ENCODE measurements at regions not wholly inside any gene's neighbourhood (a gene's known extent, or its start where the extent isn't known, plus 50 kb on each side); places are given as distances from the start of the nearest gene placed in this dataset.

DNA sequence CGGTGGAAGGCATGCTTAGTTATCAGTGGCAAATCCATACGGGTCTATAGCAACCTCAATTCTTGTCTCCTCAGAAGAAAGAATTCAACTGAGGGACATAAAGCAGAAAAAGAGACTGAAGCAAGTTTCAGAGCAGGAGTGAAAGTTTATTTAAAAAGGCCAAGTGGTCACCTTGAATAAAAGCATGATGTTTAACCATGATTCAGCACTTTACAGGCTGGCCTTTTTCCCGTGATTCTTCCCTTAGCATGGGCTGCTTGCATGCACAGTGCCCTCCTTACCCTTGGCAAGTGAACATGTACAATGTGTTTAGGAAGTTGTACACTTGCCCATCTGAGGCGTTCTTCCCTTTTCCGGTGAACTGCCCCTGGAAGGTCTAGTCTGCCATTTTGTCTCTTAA is 225.3 kb downstream of the ATP23 start:
- Histone ChIP-seq H2AFZ (ENCODE audit: low read depth) (no peak overlapping the region), H3K79me2 (ENCODE audit: insufficient read depth) (no peaks in the 10 kb centered on the region), H3K27me3 (ENCODE audit: insufficient read depth) (peaks cover 8% of the 10 kb centered on the region; the same call in 1 of the 2 replicates), H3K36me3 (replicated peaks in 1 of 2; ENCODE audit: control insufficient read depth in 1 of 2, insufficient read depth in 2 of 2, low read length in 1 of 2) (no peaks in the 10 kb centered on the region), H3K9me2 (no peaks in the 10 kb centered on the region), H3K9me3 (no peaks in the 10 kb centered on the region), H4K20me1 (ENCODE audit: insufficient read depth) (no peaks in the 10 kb centered on the region), H3K27ac (ENCODE audit: low read depth in 2 of 2, low read length in 1 of 2) (no peak overlapping the region), H3K4me2 (no peak overlapping the region), H3K4me3 (ENCODE audit: low read depth in 2 of 2, low read length in 1 of 2) (no peak overlapping the region), H3F3A (replicated peaks; ENCODE audit: insufficient read depth) (no peaks in the 10 kb centered on the region), H3K4me1 (ENCODE audit: control insufficient read depth in 1 of 2, insufficient read depth in 2 of 2, low read depth in 1 of 2, low read length in 1 of 2) (no peaks in the 10 kb centered on the region), H3K9ac (no peak overlapping the region)
- no peak for DNase-seq
- no peak for TF ChIP-seq MEF2A (IDR thresholded peaks at IDR 0.05; ENCODE audit: borderline replicate concordance, low read depth)
- 11% methylated on average over 5 of the region's 5 CpGs for WGBS (ENCODE audit: low lambda C conversion rate)
- ChIA-PET CTCF (no interaction called here), POLR2A (no interaction called here)

DNA sequence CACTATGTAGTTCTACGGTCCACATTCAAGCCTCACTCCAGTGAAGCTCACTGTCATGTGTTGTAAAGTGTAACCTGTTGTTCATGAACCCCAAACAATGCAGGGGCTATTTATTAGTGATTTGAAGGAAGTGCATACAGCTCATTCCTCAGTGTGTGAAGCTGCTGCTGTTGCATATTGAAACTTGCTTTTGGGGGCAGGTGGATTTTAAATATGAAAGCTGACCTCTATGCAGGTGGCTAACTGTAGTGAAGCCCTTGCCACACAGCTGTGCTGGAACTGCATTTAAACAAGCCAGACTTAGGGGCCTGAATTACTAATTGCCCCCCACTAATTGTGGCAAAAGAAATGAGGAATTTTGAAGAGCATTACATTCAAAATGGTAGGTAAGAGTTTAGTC is 226.3 kb downstream of the ATP23 start:
- H3K27me3 ChIP-seq (ENCODE audit: insufficient read depth), result peaks cover 8% of the 10 kb centered on the region; the same call in 1 of the 2 replicates
- ChIA-PET CTCF (interaction anchor here (1.2 kb wide), 1 partner anchor 8 kb away, joined by 5 read pairs; no protein-coding TSS in a partner anchor), POLR2A (no interaction called here)
- no peaks in the 10 kb centered on the region for H4K20me1 ChIP-seq (ENCODE audit: insufficient read depth)
- WGBS (ENCODE audit: low lambda C conversion rate), result 0% methylated on average over 1 of the region's 1 CpG
- H3K9me3 ChIP-seq, result no peaks in the 10 kb centered on the region
- H3K4me3 ChIP-seq (ENCODE audit: low read depth in 2 of 2, low read length in 1 of 2), result no peak overlapping the region
- H2AFZ ChIP-seq (ENCODE audit: low read depth), result no peak overlapping the region
- H3K79me2 ChIP-seq (ENCODE audit: insufficient read depth), result no peaks in the 10 kb centered on the region
- no peak overlapping the region for H3K9ac ChIP-seq
- H3K4me2 ChIP-seq, result no peak overlapping the region
- no peaks in the 10 kb centered on the region for H3K4me1 ChIP-seq (ENCODE audit: control insufficient read depth in 1 of 2, insufficient read depth in 2 of 2, low read depth in 1 of 2, low read length in 1 of 2)
- no peaks in the 10 kb centered on the region for H3K9me2 ChIP-seq
- no peaks in the 10 kb centered on the region for H3K36me3 ChIP-seq (replicated peaks in 1 of 2; ENCODE audit: control insufficient read depth in 1 of 2, insufficient read depth in 2 of 2, low read length in 1 of 2)
- TF ChIP-seq, protein P1, sequence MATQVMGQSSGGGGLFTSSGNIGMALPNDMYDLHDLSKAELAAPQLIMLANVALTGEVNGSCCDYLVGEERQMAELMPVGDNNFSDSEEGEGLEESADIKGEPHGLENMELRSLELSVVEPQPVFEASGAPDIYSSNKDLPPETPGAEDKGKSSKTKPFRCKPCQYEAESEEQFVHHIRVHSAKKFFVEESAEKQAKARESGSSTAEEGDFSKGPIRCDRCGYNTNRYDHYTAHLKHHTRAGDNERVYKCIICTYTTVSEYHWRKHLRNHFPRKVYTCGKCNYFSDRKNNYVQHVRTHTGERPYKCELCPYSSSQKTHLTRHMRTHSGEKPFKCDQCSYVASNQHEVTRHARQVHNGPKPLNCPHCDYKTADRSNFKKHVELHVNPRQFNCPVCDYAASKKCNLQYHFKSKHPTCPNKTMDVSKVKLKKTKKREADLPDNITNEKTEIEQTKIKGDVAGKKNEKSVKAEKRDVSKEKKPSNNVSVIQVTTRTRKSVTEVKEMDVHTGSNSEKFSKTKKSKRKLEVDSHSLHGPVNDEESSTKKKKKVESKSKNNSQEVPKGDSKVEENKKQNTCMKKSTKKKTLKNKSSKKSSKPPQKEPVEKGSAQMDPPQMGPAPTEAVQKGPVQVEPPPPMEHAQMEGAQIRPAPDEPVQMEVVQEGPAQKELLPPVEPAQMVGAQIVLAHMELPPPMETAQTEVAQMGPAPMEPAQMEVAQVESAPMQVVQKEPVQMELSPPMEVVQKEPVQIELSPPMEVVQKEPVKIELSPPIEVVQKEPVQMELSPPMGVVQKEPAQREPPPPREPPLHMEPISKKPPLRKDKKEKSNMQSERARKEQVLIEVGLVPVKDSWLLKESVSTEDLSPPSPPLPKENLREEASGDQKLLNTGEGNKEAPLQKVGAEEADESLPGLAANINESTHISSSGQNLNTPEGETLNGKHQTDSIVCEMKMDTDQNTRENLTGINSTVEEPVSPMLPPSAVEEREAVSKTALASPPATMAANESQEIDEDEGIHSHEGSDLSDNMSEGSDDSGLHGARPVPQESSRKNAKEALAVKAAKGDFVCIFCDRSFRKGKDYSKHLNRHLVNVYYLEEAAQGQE (IDR thresholded peaks at IDR 0.05; ENCODE audit: low read depth, low read length), result no peak
- no peak for TF ChIP-seq RXRA (IDR thresholded peaks at IDR 0.05; ENCODE audit: borderline replicate concordance, low read depth)
- no peak for TF ChIP-seq SIN3A (IDR thresholded peaks at IDR 0.05; ENCODE audit: borderline replicate concordance, low read depth, low read length)
- TF ChIP-seq FOSL2 (IDR thresholded peaks at IDR 0.05; ENCODE audit: borderline replicate concordance, low read depth), result no peak
- TF ChIP-seq, protein P2, sequence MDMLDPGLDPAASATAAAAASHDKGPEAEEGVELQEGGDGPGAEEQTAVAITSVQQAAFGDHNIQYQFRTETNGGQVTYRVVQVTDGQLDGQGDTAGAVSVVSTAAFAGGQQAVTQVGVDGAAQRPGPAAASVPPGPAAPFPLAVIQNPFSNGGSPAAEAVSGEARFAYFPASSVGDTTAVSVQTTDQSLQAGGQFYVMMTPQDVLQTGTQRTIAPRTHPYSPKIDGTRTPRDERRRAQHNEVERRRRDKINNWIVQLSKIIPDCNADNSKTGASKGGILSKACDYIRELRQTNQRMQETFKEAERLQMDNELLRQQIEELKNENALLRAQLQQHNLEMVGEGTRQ (IDR thresholded peaks at IDR 0.05; ENCODE audit: borderline replicate concordance, low read depth, low read length), result no peak
- TF ChIP-seq FOXM1 (IDR thresholded peaks at IDR 0.05; ENCODE audit: low read depth), result no peak
- no peak for TF ChIP-seq MEF2A (IDR thresholded peaks at IDR 0.05; ENCODE audit: borderline replicate concordance, low read depth)
- TF ChIP-seq YY1 (IDR thresholded peaks at IDR 0.05; ENCODE audit: low read depth), result no peak
- TF ChIP-seq, protein P3, sequence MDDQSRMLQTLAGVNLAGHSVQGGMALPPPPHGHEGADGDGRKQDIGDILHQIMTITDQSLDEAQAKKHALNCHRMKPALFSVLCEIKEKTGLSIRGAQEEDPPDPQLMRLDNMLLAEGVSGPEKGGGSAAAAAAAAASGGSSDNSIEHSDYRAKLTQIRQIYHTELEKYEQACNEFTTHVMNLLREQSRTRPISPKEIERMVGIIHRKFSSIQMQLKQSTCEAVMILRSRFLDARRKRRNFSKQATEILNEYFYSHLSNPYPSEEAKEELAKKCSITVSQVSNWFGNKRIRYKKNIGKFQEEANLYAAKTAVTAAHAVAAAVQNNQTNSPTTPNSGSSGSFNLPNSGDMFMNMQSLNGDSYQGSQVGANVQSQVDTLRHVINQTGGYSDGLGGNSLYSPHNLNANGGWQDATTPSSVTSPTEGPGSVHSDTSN (IDR thresholded peaks at IDR 0.05), result no peak
- TF ChIP-seq EP300 (IDR thresholded peaks at IDR 0.05; ENCODE audit: borderline replicate concordance in 1 of 2, low read depth in 1 of 2, low read length in 1 of 2), result no peak
- TF ChIP-seq POLR2AphosphoS5 (IDR thresholded peaks at IDR 0.05; ENCODE audit: low read depth, low read length), result no peak
- TF ChIP-seq, protein P4, sequence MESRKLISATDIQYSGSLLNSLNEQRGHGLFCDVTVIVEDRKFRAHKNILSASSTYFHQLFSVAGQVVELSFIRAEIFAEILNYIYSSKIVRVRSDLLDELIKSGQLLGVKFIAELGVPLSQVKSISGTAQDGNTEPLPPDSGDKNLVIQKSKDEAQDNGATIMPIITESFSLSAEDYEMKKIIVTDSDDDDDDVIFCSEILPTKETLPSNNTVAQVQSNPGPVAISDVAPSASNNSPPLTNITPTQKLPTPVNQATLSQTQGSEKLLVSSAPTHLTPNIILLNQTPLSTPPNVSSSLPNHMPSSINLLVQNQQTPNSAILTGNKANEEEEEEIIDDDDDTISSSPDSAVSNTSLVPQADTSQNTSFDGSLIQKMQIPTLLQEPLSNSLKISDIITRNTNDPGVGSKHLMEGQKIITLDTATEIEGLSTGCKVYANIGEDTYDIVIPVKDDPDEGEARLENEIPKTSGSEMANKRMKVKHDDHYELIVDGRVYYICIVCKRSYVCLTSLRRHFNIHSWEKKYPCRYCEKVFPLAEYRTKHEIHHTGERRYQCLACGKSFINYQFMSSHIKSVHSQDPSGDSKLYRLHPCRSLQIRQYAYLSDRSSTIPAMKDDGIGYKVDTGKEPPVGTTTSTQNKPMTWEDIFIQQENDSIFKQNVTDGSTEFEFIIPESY (IDR thresholded peaks at IDR 0.05; ENCODE audit: borderline replicate concordance, low read depth), result no peak
- no peak overlapping the region for H3K27ac ChIP-seq (ENCODE audit: low read depth in 2 of 2, low read length in 1 of 2)
- no peaks in the 10 kb centered on the region for H3F3A ChIP-seq (replicated peaks; ENCODE audit: insufficient read depth)
- no peak for DNase-seq
